Osteoblast (primary cell): ENCODE measurements at regions not wholly inside any gene's neighbourhood (a gene's known extent, or its start where the extent isn't known, plus 50 kb on each side); places are given as distances from the start of the nearest gene placed in this dataset.

Experiments
- DNase-seq: peaks from one replicate; pipeline ENCODE4 v3.0.0; 2011; ENCODE audit warnings: low spot score, mixed read lengths; ENCODE audit not compliant: insufficient read length; ENCODE audit errors: missing footprints
- H2AFZ ChIP-seq: 2 replicates; pipeline ENCODE4 v1.6.0; 2011; ENCODE audit warnings: mild to moderate bottlenecking, low read length
- H3K27ac ChIP-seq: 2 replicates; pipeline ENCODE4 v1.5.1; 2011; ENCODE audit warnings: mild to moderate bottlenecking, low read depth, low read length, moderate library complexity
- H3K27me3 ChIP-seq: 2 replicates; pipeline ENCODE4 v1.6.0; 2012; ENCODE audit warnings: mild to moderate bottlenecking, control low read depth, inconsistent platforms, low read length, moderate library complexity; ENCODE audit not compliant: insufficient read depth
- H3K36me3 ChIP-seq: 2 replicates; pipeline ENCODE4 v1.5.1; 2011; ENCODE audit warnings: mild to moderate bottlenecking, low read length, control low read depth, moderate library complexity; ENCODE audit not compliant: insufficient read depth
- H3K4me1 ChIP-seq: 2 replicates; pipeline ENCODE4 v1.5.1; 2011; ENCODE audit warnings: mild to moderate bottlenecking, low read length, control low read depth, moderate library complexity; ENCODE audit not compliant: insufficient read depth
- H3K4me2 ChIP-seq: 2 replicates; pipeline ENCODE4 v1.6.0; 2011; ENCODE audit warnings: mild to moderate bottlenecking, low read length; ENCODE audit not compliant: insufficient read depth
- H3K4me3 ChIP-seq: fragments of 200-600 bp; sonication (generic); 3 replicates; pipeline ENCODE4 v1.5.1; 2012; ENCODE audit warnings: mild to moderate bottlenecking, low read length, inconsistent platforms; ENCODE audit not compliant: insufficient read depth
- H3K79me2 ChIP-seq: 2 replicates; pipeline ENCODE4 v1.6.0; 2012; ENCODE audit warnings: mild to moderate bottlenecking, low read length, control low read depth, inconsistent platforms; ENCODE audit not compliant: insufficient read depth
- H3K9me3 ChIP-seq: 2 replicates; pipeline ENCODE4 v1.5.1; 2011; ENCODE audit warnings: low read depth, low read length, control low read depth
- H4K20me1 ChIP-seq: 2 replicates; pipeline ENCODE4 v1.6.0; 2012; ENCODE audit warnings: mild to moderate bottlenecking, low read length, control low read depth; ENCODE audit not compliant: insufficient read depth
- TF ChIP-seq, protein P1 (sequence below): IDR thresholded peaks from 2 replicates; pipeline ENCODE4 v1.5.1; 2011; ENCODE audit warnings: mild to moderate bottlenecking, low read depth, low read length, moderate library complexity; ENCODE audit errors: extremely low read depth

GRCh38 chr7:1344981-1345701, 112.5 kb downstream of the UNCX start:
- Histone ChIP-seq H3K4me1 (no peaks in the 10 kb centered on the region), H3K9me3 (no peaks in the 10 kb centered on the region), H3K27me3 (peaks cover 4% of the 10 kb centered on the region), H3K79me2 (no peaks in the 10 kb centered on the region), H3K27ac (no peak overlapping the region), H4K20me1 (no peaks in the 10 kb centered on the region), H2AFZ (no peak overlapping the region), H3K4me2 (no peak overlapping the region), H3K4me3 (no peak overlapping the region), H3K36me3 (no peaks in the 10 kb centered on the region)
- TF ChIP-seq, protein P1, sequence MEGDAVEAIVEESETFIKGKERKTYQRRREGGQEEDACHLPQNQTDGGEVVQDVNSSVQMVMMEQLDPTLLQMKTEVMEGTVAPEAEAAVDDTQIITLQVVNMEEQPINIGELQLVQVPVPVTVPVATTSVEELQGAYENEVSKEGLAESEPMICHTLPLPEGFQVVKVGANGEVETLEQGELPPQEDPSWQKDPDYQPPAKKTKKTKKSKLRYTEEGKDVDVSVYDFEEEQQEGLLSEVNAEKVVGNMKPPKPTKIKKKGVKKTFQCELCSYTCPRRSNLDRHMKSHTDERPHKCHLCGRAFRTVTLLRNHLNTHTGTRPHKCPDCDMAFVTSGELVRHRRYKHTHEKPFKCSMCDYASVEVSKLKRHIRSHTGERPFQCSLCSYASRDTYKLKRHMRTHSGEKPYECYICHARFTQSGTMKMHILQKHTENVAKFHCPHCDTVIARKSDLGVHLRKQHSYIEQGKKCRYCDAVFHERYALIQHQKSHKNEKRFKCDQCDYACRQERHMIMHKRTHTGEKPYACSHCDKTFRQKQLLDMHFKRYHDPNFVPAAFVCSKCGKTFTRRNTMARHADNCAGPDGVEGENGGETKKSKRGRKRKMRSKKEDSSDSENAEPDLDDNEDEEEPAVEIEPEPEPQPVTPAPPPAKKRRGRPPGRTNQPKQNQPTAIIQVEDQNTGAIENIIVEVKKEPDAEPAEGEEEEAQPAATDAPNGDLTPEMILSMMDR = no peak
- no peak for DNase-seq

DNA sequence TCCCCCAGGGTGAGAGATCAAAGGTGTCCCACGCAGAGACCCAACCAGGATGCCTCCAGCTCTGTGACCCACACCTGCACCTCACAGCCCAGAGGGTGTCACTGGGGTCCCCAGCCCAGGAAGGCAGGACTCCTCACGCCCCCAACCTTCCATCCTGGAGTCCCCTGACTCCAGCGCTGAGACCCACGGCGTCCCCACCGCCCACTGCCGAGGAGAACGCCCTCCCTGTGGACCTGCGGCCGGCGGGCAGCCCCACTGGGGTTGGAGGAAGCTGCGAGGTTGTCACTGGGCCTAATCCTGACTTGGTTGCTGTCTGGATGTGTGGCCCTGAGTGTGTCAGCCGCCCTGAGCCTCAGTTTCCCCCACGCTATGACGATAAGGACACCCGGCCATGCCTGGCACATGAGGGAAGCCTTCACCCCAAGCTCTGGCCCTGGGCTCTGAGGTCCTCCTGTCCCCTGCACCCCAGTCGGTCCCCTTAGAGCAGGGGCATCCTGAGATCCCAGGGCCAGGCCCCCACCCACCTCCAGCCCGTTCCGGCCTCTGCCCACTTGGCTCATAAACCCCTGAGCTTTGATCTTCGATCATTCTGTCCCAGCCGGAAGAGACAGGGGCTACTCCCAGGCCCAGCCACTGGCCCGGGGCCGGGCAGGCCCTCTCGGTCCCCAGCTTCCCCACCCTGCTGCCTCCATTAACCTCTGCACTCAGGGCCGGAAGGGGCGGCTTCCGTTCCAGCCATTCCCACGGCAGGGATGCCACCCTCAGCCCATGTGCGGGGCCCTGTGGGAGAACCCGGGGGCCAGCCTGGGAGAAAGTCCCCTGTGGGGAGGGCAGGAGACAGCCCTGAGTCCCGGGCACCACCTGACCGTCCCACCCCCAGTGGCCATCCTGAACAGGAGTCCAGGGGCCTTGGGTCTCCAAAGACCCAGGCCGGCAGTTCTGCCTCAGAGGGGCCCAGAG, 113.2 kb downstream of the MICALL2 start:
- DNase-seq = no peak
- H3K9me3 ChIP-seq = no peaks in the 10 kb centered on the region
- H4K20me1 ChIP-seq = no peaks in the 10 kb centered on the region
- no peak overlapping the region for H3K4me2 ChIP-seq
- no peak overlapping the region for H3K4me3 ChIP-seq
- no peaks in the 10 kb centered on the region for H3K36me3 ChIP-seq
- H3K27me3 ChIP-seq = peaks cover 4% of the 10 kb centered on the region
- TF ChIP-seq, protein P1 = no peak
- no peak overlapping the region for H3K27ac ChIP-seq
- no peaks in the 10 kb centered on the region for H3K79me2 ChIP-seq
- H2AFZ ChIP-seq = no peak overlapping the region
- no peaks in the 10 kb centered on the region for H3K4me1 ChIP-seq

GRCh38 chr7:1346851-1347250, 112.4 kb downstream of the MICALL2 start:
- DNase-seq = no peak
- Histone ChIP-seq H3K4me3 (no peak overlapping the region), H3K9me3 (no peaks in the 10 kb centered on the region), H2AFZ (no peak overlapping the region), H3K27ac (no peak overlapping the region), H3K4me2 (no peak overlapping the region), H3K36me3 (no peaks in the 10 kb centered on the region), H3K79me2 (no peaks in the 10 kb centered on the region), H3K4me1 (no peaks in the 10 kb centered on the region), H3K27me3 (peaks cover 4% of the 10 kb centered on the region), H4K20me1 (no peaks in the 10 kb centered on the region)
- TF ChIP-seq, protein P1 = no peak
